H1 (cell line): ENCODE measurements at regions not wholly inside any gene's neighbourhood (a gene's known extent, or its start where the extent isn't known, plus 50 kb on each side); places are given as distances from the start of the nearest gene placed in this dataset.

ENCODE experiments used
- CTCF ChIA-PET: fragments of 300-600 bp; sonication (Branson Sonifier 250); formaldehyde crosslinking; loops from one replicate; lab custom pipeline; 2021; ENCODE audit not compliant: partially characterized antibody; lab: Charles Lee
- POLR2A ChIA-PET: fragments of 300-600 bp; sonication (Branson Sonifier 250); formaldehyde crosslinking; loops from one replicate; lab custom pipeline; 2021; ENCODE audit warnings: inconsistent platforms; ENCODE audit not compliant: partially characterized antibody; lab: Charles Lee
- DNase-seq, 2 experiments: peaks; one replicate each; pipeline versions ENCODE4 v3.0.0 to v3.0.0-alpha.2; 2010 to 2022; ENCODE audit warnings: low spot score in 2 of 2, low read depth in 1 of 2, mixed read lengths in 1 of 2
- FAIRE-seq: peaks from 2 replicates; lab custom pipeline; 2011; peaks lifted over from hg19 to GRCh38; lab: Jason Lieb, UNC
- H2AFZ ChIP-seq: 2 replicates; pipeline ENCODE4 v1.8.1; 2012; ENCODE audit warnings: low read length, inconsistent platforms
- H2AK5ac ChIP-seq: 2 replicates; pipeline ENCODE4 v1.6.1; 2013; ENCODE audit warnings: low read depth, low read length
- H2BK120ac ChIP-seq: replicated peaks from 2 replicates; pipeline ENCODE3; 2013; ENCODE audit warnings: low read depth, low read length, inconsistent platforms
- H2BK12ac ChIP-seq: 2 replicates; pipeline ENCODE4 v1.6.1; 2013; ENCODE audit warnings: low read depth, low read length
- H2BK15ac ChIP-seq: 2 replicates; pipeline ENCODE4 v1.6.1; 2013; ENCODE audit warnings: low read length
- H2BK20ac ChIP-seq: 2 replicates; pipeline ENCODE4 v1.6.1; 2013; ENCODE audit warnings: low read length
- H2BK5ac ChIP-seq: 2 replicates; pipeline ENCODE4 v1.6.1; 2013; ENCODE audit warnings: low read depth, low read length
- H3K14ac ChIP-seq: 2 replicates; pipeline ENCODE4 v1.6.1; 2013; ENCODE audit warnings: inconsistent platforms; ENCODE audit not compliant: insufficient read length
- H3K18ac ChIP-seq: 2 replicates; pipeline ENCODE4 v1.6.1; 2013; ENCODE audit warnings: low read length; ENCODE audit errors: extremely low read depth
- H3K23ac ChIP-seq: 2 replicates; pipeline ENCODE4 v1.6.1; 2013; ENCODE audit warnings: inconsistent platforms; ENCODE audit not compliant: insufficient read length
- H3K23me2 ChIP-seq: 2 replicates; pipeline ENCODE4 v1.6.1; 2013; ENCODE audit warnings: low read depth, low read length
- H3K27ac ChIP-seq: 2 replicates; pipeline ENCODE4 v1.6.1; 2011; ENCODE audit warnings: low read depth, low read length, inconsistent platforms
- H3K27me3 ChIP-seq, 4 experiments: replicated peaks in 1 of 4; 1 replicate in 1 of 4; 2 replicates in 3 of 4; pipeline versions ENCODE4 v1.6.1 to v1.8.1; 2011 to 2013; ENCODE audit warnings: low read length in 3 of 4, mild to moderate bottlenecking in 3 of 4, inconsistent platforms in 2 of 4, mixed read lengths in 2 of 4, moderate library complexity in 1 of 4; ENCODE audit not compliant: control insufficient read depth in 3 of 4, insufficient read depth in 3 of 4; ENCODE audit errors: extremely low read depth in 1 of 4
- H3K36me3 ChIP-seq, 4 experiments: 2 replicates each; pipeline versions ENCODE4 v1.6.1 to v1.8.1; 2011 to 2013; ENCODE audit warnings: mild to moderate bottlenecking in 4 of 4, low read length in 3 of 4, moderate library complexity in 2 of 4, control low read depth in 1 of 4, inconsistent platforms in 1 of 4; ENCODE audit not compliant: insufficient read depth in 4 of 4, control insufficient read depth in 2 of 4
- H3K4ac ChIP-seq: replicated peaks from 2 replicates; pipeline ENCODE3; 2013; ENCODE audit warnings: low read length, low read depth, mixed read lengths, inconsistent platforms; ENCODE audit not compliant: insufficient read length
- H3K4me1 ChIP-seq, 4 experiments: replicated peaks in 1 of 4; 1 replicate in 1 of 4; 2 replicates in 3 of 4; pipeline versions ENCODE4 v1.6.1 to v1.8.1; 2011 to 2013; ENCODE audit warnings: low read length in 3 of 4, inconsistent platforms in 2 of 4, mixed read lengths in 1 of 4; ENCODE audit not compliant: insufficient read depth in 4 of 4, control insufficient read depth in 3 of 4
- H3K4me2 ChIP-seq, 2 experiments: 2 replicates each; pipeline versions ENCODE4 v1.6.1 to v1.8.1; 2011 to 2013; ENCODE audit warnings: low read depth in 2 of 2, low read length in 2 of 2, control low read depth in 1 of 2, inconsistent platforms in 1 of 2, mild to moderate bottlenecking in 1 of 2; ENCODE audit not compliant: insufficient read depth in 1 of 2
- H3K4me3 ChIP-seq, 4 experiments: fragments of 200-600, 300-600 bp in 1 of 4; sonication (generic), shearing (Covaris generic), sonication (Bioruptor Twin) in 1 of 4; 2 replicates each; pipeline versions ENCODE4 v1.5.1 to v1.8.1; 2011 to 2016; ENCODE audit warnings: low read length in 4 of 4, low read depth in 3 of 4, control low read depth in 2 of 4, inconsistent platforms in 2 of 4, mild to moderate bottlenecking in 2 of 4, mixed read lengths in 1 of 4, moderate library complexity in 1 of 4; ENCODE audit not compliant: insufficient read depth in 2 of 4; ENCODE audit errors: extremely low read depth in 1 of 4
- H3K56ac ChIP-seq: replicated peaks from 2 replicates; pipeline ENCODE3; 2013; ENCODE audit warnings: low read depth, mild to moderate bottlenecking, mixed read lengths, low read length, inconsistent platforms; ENCODE audit not compliant: insufficient read length
- H3K79me1 ChIP-seq: 2 replicates; pipeline ENCODE4 v1.6.1; 2013; ENCODE audit warnings: low read depth, low read length, control low read depth
- H3K79me2 ChIP-seq, 2 experiments: 2 replicates each; pipeline versions ENCODE4 v1.6.1 to v1.8.1; 2012 to 2013; ENCODE audit warnings: low read length in 2 of 2, mild to moderate bottlenecking in 2 of 2, inconsistent platforms in 1 of 2; ENCODE audit not compliant: insufficient read depth in 2 of 2, control insufficient read depth in 1 of 2
- H3K9ac ChIP-seq, 4 experiments: replicated peaks in 1 of 4; 1 replicate in 1 of 4; 2 replicates in 3 of 4; pipeline versions ENCODE4 v1.6.1 to v1.8.1; 2011 to 2013; ENCODE audit warnings: low read depth in 3 of 4, low read length in 3 of 4, control low read depth in 2 of 4, mild to moderate bottlenecking in 2 of 4, moderate library complexity in 2 of 4, inconsistent platforms in 1 of 4; ENCODE audit errors: extremely low read depth in 1 of 4
- H3K9me3 ChIP-seq, 2 experiments: 2 replicates each; pipeline versions ENCODE4 v1.6.1 to v1.8.1; 2012 to 2013; ENCODE audit warnings: mild to moderate bottlenecking in 2 of 2, moderate library complexity in 2 of 2, control low read depth in 1 of 2, inconsistent platforms in 1 of 2, low read depth in 1 of 2, low read length in 1 of 2, mixed read lengths in 1 of 2; ENCODE audit not compliant: insufficient read depth in 2 of 2
- H4K20me1 ChIP-seq, 2 experiments: replicated peaks in 1 of 2; 2 replicates each; pipeline versions ENCODE3 to v1.8.1; 2011 to 2013; ENCODE audit warnings: inconsistent platforms in 2 of 2, low read length in 2 of 2, mild to moderate bottlenecking in 1 of 2; ENCODE audit not compliant: insufficient read depth in 2 of 2, control insufficient read depth in 1 of 2
- H4K5ac ChIP-seq: 2 replicates; pipeline ENCODE4 v1.6.1; 2013; ENCODE audit warnings: low read length, low read depth, mixed read lengths, inconsistent platforms; ENCODE audit not compliant: insufficient read length
- H4K8ac ChIP-seq: 2 replicates; pipeline ENCODE4 v1.8.0; 2013; ENCODE audit warnings: mild to moderate bottlenecking, moderate library complexity, low read length, inconsistent platforms; ENCODE audit not compliant: insufficient read depth; ENCODE audit errors: extremely low read depth
- H4K91ac ChIP-seq: replicated peaks from 2 replicates; pipeline ENCODE3; 2013; ENCODE audit warnings: low read length, mixed read lengths, inconsistent platforms; ENCODE audit not compliant: insufficient read length
- CTCF ChIP-seq, 3 experiments: IDR thresholded peaks; 1 replicate in 2 of 3; 2 replicates in 1 of 3; pipeline versions ENCODE4 v1.5.1 to v1.6.1; 2011; ENCODE audit warnings: low read length in 3 of 3, mild to moderate bottlenecking in 3 of 3, inconsistent platforms in 2 of 3, low read depth in 1 of 3, moderate library complexity in 1 of 3; ENCODE audit not compliant: insufficient read depth in 1 of 3; ENCODE audit errors: control extremely low read depth in 1 of 3
- GTF2F1 ChIP-seq: IDR thresholded peaks from 2 replicates; pipeline ENCODE4 v1.6.1; 2012; ENCODE audit warnings: low read depth, low read length, improper control_type of control experiment, borderline replicate concordance
- MAX ChIP-seq: IDR thresholded peaks from 2 replicates; pipeline ENCODE4 v1.6.1; 2012; ENCODE audit warnings: inconsistent platforms
- POU5F1 ChIP-seq: IDR thresholded peaks from 2 replicates; pipeline ENCODE4 v1.6.1; 2011; ENCODE audit warnings: low read depth, mild to moderate bottlenecking, low read length, moderate library complexity
- RNF2 ChIP-seq: fragments of 200-900, 300-1000 bp; sonication (generic); IDR thresholded peaks from 2 replicates; pipeline ENCODE4 v1.7.1; 2016; ENCODE audit warnings: borderline replicate concordance, low read depth, mild to moderate bottlenecking, antibody characterized with exemption, low read length; ENCODE audit not compliant: poor library complexity, severe bottlenecking; ENCODE audit errors: missing control alignments
- SAP30 ChIP-seq: fragments of 300-600 bp; sonication (generic); IDR thresholded peaks from 2 replicates; pipeline ENCODE4 v1.7.1; 2012; ENCODE audit warnings: low read length, moderate library complexity, mild to moderate bottlenecking, inconsistent platforms; ENCODE audit not compliant: insufficient read depth, insufficient replicate concordance
- SIX5 ChIP-seq: IDR thresholded peaks from 2 replicates; pipeline ENCODE4 v1.6.1; 2011; ENCODE audit warnings: mild to moderate bottlenecking, low read depth, low read length
- TAF1 ChIP-seq: IDR thresholded peaks from 2 replicates; pipeline ENCODE4 v1.6.1; 2011; ENCODE audit warnings: mild to moderate bottlenecking, low read depth, low read length
- TBP ChIP-seq: IDR thresholded peaks from 2 replicates; pipeline ENCODE4 v1.6.1; 2011; ENCODE audit warnings: low read depth, low read length, improper control_type of control experiment
- YY1 ChIP-seq: IDR thresholded peaks from 2 replicates; pipeline ENCODE4 v1.6.1; 2011; ENCODE audit warnings: low read depth, mild to moderate bottlenecking, low read length
- ZNF274 ChIP-seq: IDR thresholded peaks from 2 replicates; pipeline ENCODE4 v1.7.0; 2012; ENCODE audit warnings: low read length, borderline replicate concordance; ENCODE audit errors: extremely low read depth
- WGBS, 2 experiments: shearing (Covaris generic) in 1 of 2; methylation state at CpG; one replicate each; pipeline versions ENCODE4 v1.1.6 to v1.1.7; 2013 to 2015; ENCODE audit warnings: low lambda C conversion rate in 2 of 2, mixed read lengths in 2 of 2, inconsistent platforms in 1 of 2, low coverage in 1 of 2, missing lambda C conversion rate in 1 of 2; ENCODE audit not compliant: insufficient replicate concordance in 2 of 2, insufficient coverage in 1 of 2, insufficient read length in 1 of 2; ENCODE audit errors: extremely low coverage in 1 of 2, missing lambda C conversion rate in 1 of 2; 5-methylcytosine and 5-hydroxymethylcytosine counted together

DNA sequence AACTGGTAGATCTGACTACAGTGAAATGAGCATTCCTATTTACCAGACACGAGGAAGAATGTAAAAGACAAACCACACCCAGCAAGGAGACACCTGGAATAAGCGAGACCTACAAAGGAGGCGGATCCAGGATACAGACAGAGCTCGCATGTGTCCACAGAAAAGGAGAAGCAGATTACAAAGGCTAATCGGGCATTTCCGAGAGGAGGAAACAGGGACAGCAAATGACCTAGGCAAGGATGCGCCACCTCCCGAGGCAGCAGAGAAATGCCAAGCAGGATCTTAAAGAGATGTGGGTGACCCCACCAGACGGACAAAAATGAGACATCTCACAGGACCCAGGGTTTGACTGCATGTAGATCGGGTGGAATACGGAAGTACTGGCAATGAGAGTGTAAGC is 63.2 kb upstream of the IQSEC1 start:
- ChIA-PET CTCF (interaction anchor here (0.6 to 2.1 kb wide), 7 partner anchors 10 to 324 kb away, joined by 3 to 10 read pairs (median 4); no protein-coding TSS in a partner anchor), POLR2A (no interaction called here)
- H3K4me3 ChIP-seq: no peak overlapping the region
- H2BK5ac ChIP-seq: no peak overlapping the region
- H2AFZ ChIP-seq: no peak overlapping the region
- H2BK12ac ChIP-seq: no peak overlapping the region
- no peaks in the 10 kb centered on the region for H3K9me3 ChIP-seq
- no peak overlapping the region for H3K4ac ChIP-seq
- no peak overlapping the region for H3K27ac ChIP-seq
- no peak overlapping the region for H2BK20ac ChIP-seq
- no peak overlapping the region for H3K23ac ChIP-seq
- no peak overlapping the region for H4K91ac ChIP-seq
- peaks cover 0 to 6% (median 2%) of the 10 kb centered on the region in 4 experiments; a peak in 3 of 7 replicates for H3K4me1 ChIP-seq
- H3K4me2 ChIP-seq: no peak overlapping the region
- no peaks in the 10 kb centered on the region for H3K36me3 ChIP-seq
- FAIRE-seq (no peak), DNase-seq (no peak)
- H3K23me2 ChIP-seq: no peaks in the 10 kb centered on the region
- no peak overlapping the region for H2BK120ac ChIP-seq
- no peaks in the 10 kb centered on the region for H3K27me3 ChIP-seq
- H3K14ac ChIP-seq: no peak overlapping the region
- H3K56ac ChIP-seq: no peak overlapping the region
- peaks cover 1 to 6% of the 10 kb centered on the region in 2 experiments for H4K20me1 ChIP-seq
- H4K8ac ChIP-seq: no peak overlapping the region
- H3K18ac ChIP-seq: no peak overlapping the region
- no peak overlapping the region; a peak in 1 of 7 replicates for H3K9ac ChIP-seq
- WGBS, 2 experiments: 83% methylated on average over 11 of the region's 11 CpGs; no CpG with 5 or more reads in 1 of the 2 experiments
- no peak overlapping the region for H2AK5ac ChIP-seq
- H4K5ac ChIP-seq: no peak overlapping the region
- H2BK15ac ChIP-seq: no peak overlapping the region
- H3K79me2 ChIP-seq: no peaks in the 10 kb centered on the region
- no peaks in the 10 kb centered on the region for H3K79me1 ChIP-seq
- TF ChIP-seq TAF1: no peak
- no peak for TF ChIP-seq GTF2F1
- TF ChIP-seq MAX: no peak
- TF ChIP-seq SAP30: no peak
- TF ChIP-seq RNF2: no peak
- no peak for TF ChIP-seq ZNF274
- TF ChIP-seq CTCF (IDR thresholded peaks at IDR 0.05; ENCODE audit: control extremely low read depth in 1 of 3, insufficient read depth in 1 of 3, low read depth in 1 of 3, low read length in 3 of 3): no peak
- no peak for TF ChIP-seq YY1
- TF ChIP-seq TBP: no peak
- TF ChIP-seq SIX5: no peak
- TF ChIP-seq POU5F1: no peak
